Stimulated activated CD8-positive, alpha-beta memory T cell treated with anti-CD3 and anti-CD28 coated beads, Interleukin-2, amount 100 ng/mL, for 1 hour (primary cell): ENCODE measurements at regions not wholly inside any gene's neighbourhood (a gene's known extent, or its start where the extent isn't known, plus 50 kb on each side); places are given as distances from the start of the nearest gene placed in this dataset.

Experiments used
- DNase-seq, 2 donors: peaks; one replicate each; pipeline ENCODE4 v3.0.0-alpha.2; 2020; ENCODE audit warnings: low read depth in 2 of 2

- DNase-seq, result no peak
Measured at GRCh38 chr19:31402529-31403316, 53.5 kb upstream of the TSHZ3 start.

- no peak for DNase-seq
Measured at GRCh38 chr19:31406106-31406505, 56.9 kb upstream of the TSHZ3 start.

- DNase-seq, result no peak
Measured at GRCh38 chr19:31408460-31409124, 59.4 kb upstream of the TSHZ3 start.

GRCh38 chr19:31413353-31413752, 64.1 kb upstream of the TSHZ3 start:
- no peak for DNase-seq

GRCh38 chr19:31415322-31415721, 66.1 kb upstream of the TSHZ3 start:
- no peak for DNase-seq

GRCh38 chr19:31416548-31416947, 67.3 kb upstream of the TSHZ3 start:
- no peak for DNase-seq

GRCh38 chr19:31418055-31418454, 68.8 kb upstream of the TSHZ3 start:
- DNase-seq, result no peak

GRCh38 chr19:31418692-31419430, 69.6 kb upstream of the TSHZ3 start:
- no peak for DNase-seq

- DNase-seq, result no peak
Measured at GRCh38 chr19:31419871-31420445, 70.7 kb upstream of the TSHZ3 start.

GRCh38 chr19:31421082-31421481, 71.8 kb upstream of the TSHZ3 start:
- DNase-seq, result no peak

- no peak for DNase-seq
Measured at GRCh38 chr19:31421856-31422255, 72.6 kb upstream of the TSHZ3 start.

- DNase-seq, result no peak
Measured at GRCh38 chr19:31423896-31424295, 74.7 kb upstream of the TSHZ3 start.

GRCh38 chr19:31424861-31425620, 75.8 kb upstream of the TSHZ3 start:
- DNase-seq, result no peak

GRCh38 chr19:31427857-31428256, 78.6 kb upstream of the TSHZ3 start:
- DNase-seq, result no peak

- DNase-seq, result no peak
Measured at GRCh38 chr19:31430381-31430780, 81.1 kb upstream of the TSHZ3 start.

- no peak for DNase-seq
Measured at GRCh38 chr19:31432201-31432810, 83.1 kb upstream of the TSHZ3 start.

- no peak for DNase-seq
Measured at GRCh38 chr19:31436121-31436776, 87.0 kb upstream of the TSHZ3 start.

- no peak for DNase-seq
Measured at GRCh38 chr19:31438401-31439269, 89.4 kb upstream of the TSHZ3 start.

GRCh38 chr19:31439270-31439573, 90.0 kb upstream of the TSHZ3 start:
- DNase-seq, result no peak

GRCh38 chr19:31444931-31445330, 95.7 kb upstream of the TSHZ3 start:
- DNase-seq, result no peak
